ENCODE measurements at regions not wholly inside any gene's neighbourhood (a gene's known extent, or its start where the extent isn't known, plus 50 kb on each side); places are given as distances from the start of the nearest gene placed in this dataset.

GRCh38 chrX:39675619-39676018 is 422.1 kb downstream of the BCOR start:
- TF ChIP-seq CTCF (IDR thresholded peaks at IDR 0.05; ENCODE audit: low read length) (no peak), EZH2 (IDR thresholded peaks at IDR 0.05; ENCODE audit: borderline replicate concordance, low read length) (no peak)
